Karpas-422 (cell line): ENCODE measurements at regions not wholly inside any gene's neighbourhood (a gene's known extent, or its start where the extent isn't known, plus 50 kb on each side); places are given as distances from the start of the nearest gene placed in this dataset.

Experiments
- DNase-seq: peaks from one replicate; pipeline ENCODE4 v3.0.0-alpha.2; 2015
- H2AFZ ChIP-seq: fragments of 200-600 bp; sonication (generic); 2 replicates; pipeline ENCODE4 v1.6.1; 2014; ENCODE audit warnings: antibody characterized with exemption, low read length, mixed read lengths
- H3K27ac ChIP-seq: fragments of 200-600 bp; sonication (generic); 2 replicates; pipeline ENCODE4 v1.5.1; 2014; ENCODE audit warnings: mild to moderate bottlenecking, low read length, moderate library complexity
- H3K27me3 ChIP-seq: fragments of 200-600 bp; sonication (generic); 2 replicates; pipeline ENCODE4 v1.6.1; 2014; ENCODE audit warnings: low read length, mixed read lengths
- H3K36me3 ChIP-seq: fragments of 200-600 bp; sonication (generic); 2 replicates; pipeline ENCODE4 v1.6.1; 2014; ENCODE audit warnings: low read length, mixed read lengths; ENCODE audit not compliant: insufficient read depth
- H3K4me1 ChIP-seq: fragments of 200-600 bp; sonication (generic); 2 replicates; pipeline ENCODE4 v1.6.1; 2014; ENCODE audit warnings: mild to moderate bottlenecking, low read length, mixed read lengths
- H3K4me2 ChIP-seq: fragments of 200-600 bp; sonication (generic); 2 replicates; pipeline ENCODE4 v1.6.1; 2014; ENCODE audit warnings: low read length, low read depth, mild to moderate bottlenecking; ENCODE audit not compliant: poor library complexity, severe bottlenecking
- H3K4me3 ChIP-seq: fragments of 200-600 bp; sonication (generic); 2 replicates; pipeline ENCODE4 v1.5.1; 2014; ENCODE audit warnings: mild to moderate bottlenecking, antibody characterized with exemption, low read length, mixed read lengths
- H3K79me2 ChIP-seq: fragments of 200-600 bp; sonication (generic); 2 replicates; pipeline ENCODE4 v1.6.1; 2014; ENCODE audit warnings: mild to moderate bottlenecking, low read length, mixed read lengths
- H3K9ac ChIP-seq: fragments of 200-600 bp; sonication (generic); 2 replicates; pipeline ENCODE4 v1.6.0; 2014; ENCODE audit warnings: low read length
- H3K9me2 ChIP-seq: fragments of 200-600 bp; sonication (generic), shearing (Covaris generic); replicated peaks from 2 replicates; pipeline ENCODE4 v1.6.0; 2014; ENCODE audit warnings: mild to moderate bottlenecking, low read length, moderate library complexity; ENCODE audit not compliant: insufficient read depth
- H3K9me3 ChIP-seq: fragments of 300-700, 200-600 bp; sonication (generic); 2 replicates; pipeline ENCODE4 v1.6.1; 2014; ENCODE audit warnings: low read length, mixed read lengths
- H4K20me1 ChIP-seq: fragments of 200-600 bp; sonication (generic); 2 replicates; pipeline ENCODE4 v1.6.1; 2014; ENCODE audit warnings: mild to moderate bottlenecking, antibody characterized with exemption, low read length, low read depth; ENCODE audit not compliant: insufficient read depth

GRCh38 chr11:120035756-120036155 is 102.2 kb downstream of the TRIM29 start:
- Histone ChIP-seq H3K4me3 (no peak overlapping the region), H3K27ac (no peak overlapping the region), H3K36me3 (no peaks in the 10 kb centered on the region), H3K9ac (no peak overlapping the region), H2AFZ (no peak overlapping the region), H3K9me2 (no peaks in the 10 kb centered on the region), H4K20me1 (no peaks in the 10 kb centered on the region), H3K9me3 (no peaks in the 10 kb centered on the region), H3K27me3 (no peaks in the 10 kb centered on the region), H3K4me2 (no peak overlapping the region), H3K4me1 (no peaks in the 10 kb centered on the region), H3K79me2 (no peaks in the 10 kb centered on the region)
- DNase-seq = no peak

- Histone ChIP-seq H3K36me3 (no peaks in the 10 kb centered on the region), H2AFZ (no peak overlapping the region), H3K79me2 (no peaks in the 10 kb centered on the region), H3K9ac (no peak overlapping the region), H3K9me2 (no peaks in the 10 kb centered on the region), H3K4me3 (no peak overlapping the region), H3K4me2 (no peak overlapping the region), H4K20me1 (no peaks in the 10 kb centered on the region), H3K4me1 (no peaks in the 10 kb centered on the region), H3K9me3 (no peaks in the 10 kb centered on the region), H3K27ac (no peak overlapping the region), H3K27me3 (no peaks in the 10 kb centered on the region)
- no peak for DNase-seq
These were observed 102.9 kb downstream of the TRIM29 start for GRCh38 chr11:120034881-120035630.

GRCh38 chr11:120034176-120034875 is 103.6 kb downstream of the TRIM29 start:
- no peaks in the 10 kb centered on the region for H3K36me3 ChIP-seq
- no peak overlapping the region for H2AFZ ChIP-seq
- no peak overlapping the region for H3K27ac ChIP-seq
- DNase-seq = no peak
- no peak overlapping the region for H3K4me3 ChIP-seq
- H3K4me1 ChIP-seq = no peaks in the 10 kb centered on the region
- no peaks in the 10 kb centered on the region for H3K79me2 ChIP-seq
- no peaks in the 10 kb centered on the region for H3K9me2 ChIP-seq
- no peaks in the 10 kb centered on the region for H3K9me3 ChIP-seq
- H3K4me2 ChIP-seq = no peak overlapping the region
- H3K9ac ChIP-seq = no peak overlapping the region
- H3K27me3 ChIP-seq = no peaks in the 10 kb centered on the region
- no peaks in the 10 kb centered on the region for H4K20me1 ChIP-seq

GRCh38 chr11:120032766-120033390 is 105.0 kb downstream of the TRIM29 start:
- Histone ChIP-seq H4K20me1 (no peaks in the 10 kb centered on the region), H3K9me3 (no peaks in the 10 kb centered on the region), H3K9ac (no peak overlapping the region), H2AFZ (no peak overlapping the region), H3K9me2 (no peaks in the 10 kb centered on the region), H3K4me2 (no peak overlapping the region), H3K4me1 (peaks cover 5% of the 10 kb centered on the region), H3K79me2 (no peaks in the 10 kb centered on the region), H3K4me3 (no peak overlapping the region), H3K27me3 (no peaks in the 10 kb centered on the region), H3K27ac (no peak overlapping the region), H3K36me3 (no peaks in the 10 kb centered on the region)
- DNase-seq = no peak

- Histone ChIP-seq H3K9me2 (no peaks in the 10 kb centered on the region), H3K4me3 (no peak overlapping the region), H3K4me1 (peaks cover 13% of the 10 kb centered on the region), H2AFZ (no peak overlapping the region), H3K9ac (no peak overlapping the region), H3K27me3 (no peaks in the 10 kb centered on the region), H3K4me2 (no peak overlapping the region), H3K27ac (no peak overlapping the region), H3K36me3 (no peaks in the 10 kb centered on the region), H4K20me1 (no peaks in the 10 kb centered on the region), H3K9me3 (no peaks in the 10 kb centered on the region), H3K79me2 (no peaks in the 10 kb centered on the region)
- DNase-seq = no peak
These were observed 106.0 kb downstream of the TRIM29 start for GRCh38 chr11:120031612-120032600.

GRCh38 chr11:120031156-120031555 is 106.8 kb downstream of the TRIM29 start:
- Histone ChIP-seq H4K20me1 (no peaks in the 10 kb centered on the region), H3K4me2 (no peak overlapping the region), H3K79me2 (no peaks in the 10 kb centered on the region), H3K36me3 (no peaks in the 10 kb centered on the region), H3K9me2 (no peaks in the 10 kb centered on the region), H3K9me3 (no peaks in the 10 kb centered on the region), H3K9ac (no peak overlapping the region), H2AFZ (no peak overlapping the region), H3K4me1 (peaks cover 13% of the 10 kb centered on the region), H3K4me3 (no peak overlapping the region), H3K27me3 (no peaks in the 10 kb centered on the region), H3K27ac (no peak overlapping the region)
- DNase-seq = no peak

- H3K4me1 ChIP-seq = peaks cover 13% of the 10 kb centered on the region
- H3K79me2 ChIP-seq = no peaks in the 10 kb centered on the region
- H3K27me3 ChIP-seq = no peaks in the 10 kb centered on the region
- no peak overlapping the region for H3K4me3 ChIP-seq
- H3K9me2 ChIP-seq = no peaks in the 10 kb centered on the region
- no peaks in the 10 kb centered on the region for H4K20me1 ChIP-seq
- H2AFZ ChIP-seq = no peak overlapping the region
- no peak for DNase-seq
- H3K9me3 ChIP-seq = no peaks in the 10 kb centered on the region
- no peak overlapping the region for H3K4me2 ChIP-seq
- H3K9ac ChIP-seq = no peak overlapping the region
- no peaks in the 10 kb centered on the region for H3K36me3 ChIP-seq
- no peak overlapping the region for H3K27ac ChIP-seq
These were observed 107.5 kb downstream of the TRIM29 start for GRCh38 chr11:120030411-120030810.
